ENCODE measurements at regions not wholly inside any gene's neighbourhood (a gene's known extent, or its start where the extent isn't known, plus 50 kb on each side); places are given as distances from the start of the nearest gene placed in this dataset.
"Not testable (repeated sequence)": the region's sequence is repeated elsewhere in the genome, so short reads cannot be mapped to it uniquely, and the experiment has no call there.

DNA sequence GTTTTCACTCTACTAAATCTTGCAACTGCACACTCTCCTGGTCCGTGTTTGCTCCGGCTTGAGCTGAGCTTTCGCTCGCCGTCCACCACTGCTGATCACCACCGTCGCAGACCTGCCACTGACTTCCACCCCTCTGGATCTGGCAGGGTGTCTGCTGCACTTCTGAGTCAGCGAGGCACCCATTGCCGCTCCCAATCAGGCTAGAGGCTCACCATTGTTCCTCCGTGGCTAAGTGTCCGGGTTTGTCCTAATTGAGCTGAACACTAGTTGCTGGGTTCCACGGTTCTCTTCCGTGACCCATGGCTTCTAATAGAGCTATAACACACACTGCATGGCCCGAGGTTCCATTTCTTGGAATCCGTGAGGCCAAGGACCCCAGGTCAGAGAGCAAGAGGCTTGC lies 98.6 kb upstream of the GPR6 start:
- H3K36me3 ChIP-seq (ENCODE audit: insufficient read depth, low read length), result no peaks in the 10 kb centered on the region
- no peak overlapping the region for H3K4me2 ChIP-seq (ENCODE audit: low read depth, low read length, poor library complexity, severe bottlenecking)
- no peak overlapping the region for H3K9ac ChIP-seq (ENCODE audit: low read depth, low read length, poor library complexity, severe bottlenecking)
- H3K4me1 ChIP-seq (ENCODE audit: insufficient read depth, low read length, poor library complexity, severe bottlenecking), result no peaks in the 10 kb centered on the region
- no peak overlapping the region for H3K4me3 ChIP-seq (ENCODE audit: low read length, poor library complexity, severe bottlenecking)
- H3F3A ChIP-seq (ENCODE audit: low read depth), result no peaks in the 10 kb centered on the region
- H2AFZ ChIP-seq (ENCODE audit: low read length), result no peak overlapping the region
- H4K20me1 ChIP-seq (ENCODE audit: insufficient read depth, low read length, poor library complexity, severe bottlenecking), result no peaks in the 10 kb centered on the region
- H3K27me3 ChIP-seq (ENCODE audit: insufficient read depth, low read length, poor library complexity, severe bottlenecking), result no peaks in the 10 kb centered on the region
- H3K9me3 ChIP-seq (ENCODE audit: insufficient read depth, low read depth, low read length), result no peaks in the 10 kb centered on the region
- H3K79me2 ChIP-seq (ENCODE audit: insufficient read depth, low read length), result no peaks in the 10 kb centered on the region
- no peak for TF ChIP-seq EZH2phosphoT487 (IDR thresholded peaks at IDR 0.05; ENCODE audit: borderline replicate concordance)
- no peaks in the 10 kb centered on the region for H3K9me2 ChIP-seq (replicated peaks; ENCODE audit: low read depth, low read length)

DNA sequence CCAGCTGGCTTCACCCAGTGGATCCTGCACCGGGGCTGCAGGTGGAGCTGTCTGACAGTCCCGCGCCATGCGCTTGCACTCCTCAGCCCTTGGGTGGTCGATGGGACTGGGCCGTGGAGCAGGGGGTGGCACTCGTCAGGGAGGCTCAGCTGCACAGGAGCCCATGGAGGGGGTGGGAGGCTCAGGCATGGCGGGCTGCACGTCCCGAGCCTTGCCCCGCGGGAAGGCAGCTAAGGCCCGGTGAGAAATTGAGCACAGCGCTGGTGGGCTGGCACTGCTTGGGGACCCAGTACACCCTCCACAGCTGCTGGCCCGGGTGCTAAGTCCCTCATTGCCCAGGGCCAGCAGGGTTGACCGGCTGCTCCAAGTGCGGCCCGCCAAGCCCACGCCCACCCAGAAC lies 97.0 kb upstream of the GPR6 start:
- H4K20me1 ChIP-seq (ENCODE audit: insufficient read depth, low read length, poor library complexity, severe bottlenecking); H3K4me2 ChIP-seq (ENCODE audit: low read depth, low read length, poor library complexity, severe bottlenecking); H3K27me3 ChIP-seq (ENCODE audit: insufficient read depth, low read length, poor library complexity, severe bottlenecking); H3F3A ChIP-seq (ENCODE audit: low read depth); H3K9ac ChIP-seq (ENCODE audit: low read depth, low read length, poor library complexity, severe bottlenecking); H2AFZ ChIP-seq (ENCODE audit: low read length); H3K4me1 ChIP-seq (ENCODE audit: insufficient read depth, low read length, poor library complexity, severe bottlenecking); H3K9me2 ChIP-seq (replicated peaks; ENCODE audit: low read depth, low read length); H3K9me3 ChIP-seq (ENCODE audit: insufficient read depth, low read depth, low read length); H3K79me2 ChIP-seq (ENCODE audit: insufficient read depth, low read length); H3K36me3 ChIP-seq (ENCODE audit: insufficient read depth, low read length); H3K4me3 ChIP-seq (ENCODE audit: low read length, poor library complexity, severe bottlenecking): not testable (repeated sequence)

DNA sequence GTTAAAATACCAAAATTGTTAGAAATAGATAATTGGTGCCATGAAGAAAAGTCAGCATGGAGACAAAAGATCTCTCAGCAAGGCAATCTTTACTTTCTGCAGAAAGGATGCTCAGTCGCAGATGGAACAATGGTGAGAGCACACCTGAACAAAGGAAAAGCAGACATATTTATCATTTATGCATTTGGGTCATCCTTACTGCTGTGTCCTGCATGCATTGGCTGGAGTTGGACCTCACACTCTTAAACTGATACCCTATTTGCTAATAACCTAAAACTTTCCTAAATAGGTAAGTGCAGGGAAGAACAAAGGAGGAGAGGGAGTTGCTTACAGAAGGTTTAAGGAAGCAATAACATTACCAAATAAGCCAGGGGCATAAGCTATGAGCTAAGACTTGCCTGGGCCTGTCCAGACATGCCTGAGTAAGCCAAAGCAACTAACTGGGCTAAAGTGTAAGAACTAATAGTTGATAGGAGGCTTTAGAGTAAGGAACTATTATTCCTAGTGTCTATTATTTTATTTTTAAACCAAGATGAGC lies 96.1 kb upstream of the GPR6 start:
- not testable (repeated sequence) for H3K36me3 ChIP-seq (ENCODE audit: insufficient read depth, low read length); H3K9ac ChIP-seq (ENCODE audit: low read depth, low read length, poor library complexity, severe bottlenecking); H3K4me2 ChIP-seq (ENCODE audit: low read depth, low read length, poor library complexity, severe bottlenecking); H3K4me1 ChIP-seq (ENCODE audit: insufficient read depth, low read length, poor library complexity, severe bottlenecking); H2AFZ ChIP-seq (ENCODE audit: low read length); H3K9me3 ChIP-seq (ENCODE audit: insufficient read depth, low read depth, low read length); H4K20me1 ChIP-seq (ENCODE audit: insufficient read depth, low read length, poor library complexity, severe bottlenecking); H3F3A ChIP-seq (ENCODE audit: low read depth); H3K27me3 ChIP-seq (ENCODE audit: insufficient read depth, low read length, poor library complexity, severe bottlenecking); H3K9me2 ChIP-seq (replicated peaks; ENCODE audit: low read depth, low read length); H3K4me3 ChIP-seq (ENCODE audit: low read length, poor library complexity, severe bottlenecking); H3K79me2 ChIP-seq (ENCODE audit: insufficient read depth, low read length)

DNA sequence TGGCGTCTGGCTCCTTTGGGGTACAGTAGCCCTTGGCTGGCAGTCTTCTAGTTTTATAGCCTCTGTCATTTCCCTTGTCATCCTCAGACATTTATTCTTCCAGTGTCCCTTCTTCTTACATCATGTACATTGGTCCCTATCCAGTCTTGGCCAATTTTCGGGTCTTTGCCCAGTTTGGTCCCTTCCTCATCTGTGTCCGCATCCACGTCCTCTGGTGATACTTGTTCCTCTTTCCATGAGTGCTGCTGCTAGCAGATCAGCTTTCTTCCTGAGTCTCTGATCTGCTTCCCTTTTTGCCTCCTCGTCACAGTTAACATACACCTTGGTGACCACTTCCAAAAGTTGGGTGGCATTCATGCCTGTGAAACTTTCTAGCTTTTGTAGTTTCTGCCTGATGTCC lies 86.2 kb upstream of the GPR6 start:
- Histone ChIP-seq H2AFZ (ENCODE audit: low read length) (no peak overlapping the region), H4K20me1 (ENCODE audit: insufficient read depth, low read length, poor library complexity, severe bottlenecking) (no peaks in the 10 kb centered on the region), H3K36me3 (ENCODE audit: insufficient read depth, low read length) (no peaks in the 10 kb centered on the region), H3K9me3 (ENCODE audit: insufficient read depth, low read depth, low read length) (no peaks in the 10 kb centered on the region), H3K9ac (ENCODE audit: low read depth, low read length, poor library complexity, severe bottlenecking) (no peak overlapping the region), H3K4me1 (ENCODE audit: insufficient read depth, low read length, poor library complexity, severe bottlenecking) (no peaks in the 10 kb centered on the region), H3F3A (ENCODE audit: low read depth) (no peaks in the 10 kb centered on the region), H3K79me2 (ENCODE audit: insufficient read depth, low read length) (no peaks in the 10 kb centered on the region), H3K4me3 (ENCODE audit: low read length, poor library complexity, severe bottlenecking) (no peak overlapping the region), H3K27me3 (ENCODE audit: insufficient read depth, low read length, poor library complexity, severe bottlenecking) (no peaks in the 10 kb centered on the region), H3K4me2 (ENCODE audit: low read depth, low read length, poor library complexity, severe bottlenecking) (no peak overlapping the region), H3K9me2 (replicated peaks; ENCODE audit: low read depth, low read length) (no peaks in the 10 kb centered on the region)
- TF ChIP-seq, protein P1, sequence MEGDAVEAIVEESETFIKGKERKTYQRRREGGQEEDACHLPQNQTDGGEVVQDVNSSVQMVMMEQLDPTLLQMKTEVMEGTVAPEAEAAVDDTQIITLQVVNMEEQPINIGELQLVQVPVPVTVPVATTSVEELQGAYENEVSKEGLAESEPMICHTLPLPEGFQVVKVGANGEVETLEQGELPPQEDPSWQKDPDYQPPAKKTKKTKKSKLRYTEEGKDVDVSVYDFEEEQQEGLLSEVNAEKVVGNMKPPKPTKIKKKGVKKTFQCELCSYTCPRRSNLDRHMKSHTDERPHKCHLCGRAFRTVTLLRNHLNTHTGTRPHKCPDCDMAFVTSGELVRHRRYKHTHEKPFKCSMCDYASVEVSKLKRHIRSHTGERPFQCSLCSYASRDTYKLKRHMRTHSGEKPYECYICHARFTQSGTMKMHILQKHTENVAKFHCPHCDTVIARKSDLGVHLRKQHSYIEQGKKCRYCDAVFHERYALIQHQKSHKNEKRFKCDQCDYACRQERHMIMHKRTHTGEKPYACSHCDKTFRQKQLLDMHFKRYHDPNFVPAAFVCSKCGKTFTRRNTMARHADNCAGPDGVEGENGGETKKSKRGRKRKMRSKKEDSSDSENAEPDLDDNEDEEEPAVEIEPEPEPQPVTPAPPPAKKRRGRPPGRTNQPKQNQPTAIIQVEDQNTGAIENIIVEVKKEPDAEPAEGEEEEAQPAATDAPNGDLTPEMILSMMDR (conservative IDR thresholded peaks at IDR 0.05; ENCODE audit: low read length), result no peak
- TF ChIP-seq EZH2phosphoT487 (IDR thresholded peaks at IDR 0.05; ENCODE audit: borderline replicate concordance), result no peak
